Stimulated activated CD8-positive, alpha-beta memory T cell treated with anti-CD3 and anti-CD28 coated beads, Interleukin-15, amount 100 ng/mL, for 1 hour (primary cell): ENCODE measurements at regions not wholly inside any gene's neighbourhood (a gene's known extent, or its start where the extent isn't known, plus 50 kb on each side); places are given as distances from the start of the nearest gene placed in this dataset.

ENCODE experiments used
- DNase-seq: peaks from one replicate; pipeline ENCODE4 v3.0.0-alpha.2; 2020; ENCODE audit warnings: low read depth

GRCh38 chr22:48953103-48953720 lies 874.5 kb downstream of the BRD1 start:
- DNase-seq, result no peak

GRCh38 chr22:48952256-48953102 lies 875.2 kb downstream of the BRD1 start:
- DNase-seq, result no peak

GRCh38 chr22:48951836-48952235 lies 875.8 kb downstream of the BRD1 start:
- no peak for DNase-seq

GRCh38 chr22:48950151-48950915 lies 877.3 kb downstream of the BRD1 start:
- DNase-seq, result no peak

- DNase-seq, result no peak
These were observed 878.1 kb downstream of the BRD1 start for GRCh38 chr22:48949375-48950149.

- DNase-seq, result no peak
These were observed 879.0 kb downstream of the BRD1 start for GRCh38 chr22:48948575-48949170.

GRCh38 chr22:48947636-48948035 lies 880.0 kb downstream of the BRD1 start:
- no peak for DNase-seq

- no peak for DNase-seq
These were observed 881.8 kb downstream of the BRD1 start for GRCh38 chr22:48945621-48946458.

GRCh38 chr22:48944751-48945620 lies 882.7 kb downstream of the BRD1 start:
- no peak for DNase-seq

GRCh38 chr22:48944433-48944750 lies 883.3 kb downstream of the BRD1 start:
- no peak for DNase-seq

- DNase-seq, result no peak
These were observed 883.9 kb downstream of the BRD1 start for GRCh38 chr22:48943567-48944432.

GRCh38 chr22:48942698-48943566 lies 884.7 kb downstream of the BRD1 start:
- no peak for DNase-seq

GRCh38 chr22:48941903-48942575 lies 885.6 kb downstream of the BRD1 start:
- no peak for DNase-seq

- no peak for DNase-seq
These were observed 886.4 kb downstream of the BRD1 start for GRCh38 chr22:48941033-48941902.

- DNase-seq, result no peak
These were observed 887.2 kb downstream of the BRD1 start for GRCh38 chr22:48940266-48941032.
